H4 (cell line): ENCODE measurements at regions not wholly inside any gene's neighbourhood (a gene's known extent, or its start where the extent isn't known, plus 50 kb on each side); places are given as distances from the start of the nearest gene placed in this dataset.
"Not testable (repeated sequence)": the region's sequence is repeated elsewhere in the genome, so short reads cannot be mapped to it uniquely, and the experiment has no call there.

Source experiments
- DNase-seq: peaks from one replicate; pipeline ENCODE4 v3.0.0-alpha.2; 2015; ENCODE audit warnings: low spot score

GRCh38 chr7:57524197-57524596 lies 74.2 kb downstream of the ZNF716 start:
- not testable (repeated sequence) for DNase-seq

GRCh38 chr7:57529931-57530330 lies 80.0 kb downstream of the ZNF716 start:
- no peak for DNase-seq

- DNase-seq = not testable (repeated sequence)
These were observed 90.7 kb downstream of the ZNF716 start for GRCh38 chr7:57540634-57541033.

DNA sequence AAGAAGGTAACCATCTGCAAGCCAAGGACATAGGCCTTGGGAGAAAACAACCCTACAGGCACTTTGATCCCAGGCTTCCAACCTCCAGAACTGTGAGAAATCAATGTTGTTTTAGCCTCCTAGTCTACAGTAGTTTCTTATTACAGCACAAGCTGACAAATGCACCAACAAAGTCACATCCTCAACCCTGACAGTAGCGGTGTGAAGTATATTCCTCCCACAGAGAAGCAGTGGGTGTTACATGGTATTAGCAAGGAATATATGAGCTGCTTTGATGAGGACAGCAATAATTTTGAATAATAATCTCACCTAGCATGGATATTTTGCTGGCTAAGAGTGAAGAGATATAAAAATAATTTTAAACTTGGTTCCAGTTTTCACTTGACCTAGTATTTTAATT lies 92.4 kb downstream of the ZNF716 start:
- not testable (repeated sequence) for DNase-seq

- not testable (repeated sequence) for DNase-seq
These were observed 97.4 kb downstream of the ZNF716 start for GRCh38 chr7:57547351-57547750.

DNA sequence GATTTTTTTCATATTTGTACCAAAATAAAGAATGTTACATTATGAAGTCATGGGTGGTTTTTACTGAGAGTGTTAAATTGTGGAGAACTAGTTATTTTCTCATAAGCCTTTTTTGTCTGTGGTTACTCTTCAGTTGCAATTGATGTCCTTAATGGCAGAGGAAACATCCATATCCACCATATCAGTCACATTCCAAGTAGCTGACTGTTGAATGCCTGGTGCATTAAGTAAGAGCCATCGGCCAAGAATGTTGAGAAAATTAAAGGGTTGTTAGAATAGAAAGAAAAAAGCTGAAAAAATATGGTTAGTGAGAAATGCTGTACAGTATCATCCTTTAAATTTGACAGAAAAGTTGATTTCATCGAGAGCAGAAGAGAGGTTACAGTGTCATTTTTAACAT lies 100.0 kb downstream of the ZNF716 start:
- not testable (repeated sequence) for DNase-seq

DNA sequence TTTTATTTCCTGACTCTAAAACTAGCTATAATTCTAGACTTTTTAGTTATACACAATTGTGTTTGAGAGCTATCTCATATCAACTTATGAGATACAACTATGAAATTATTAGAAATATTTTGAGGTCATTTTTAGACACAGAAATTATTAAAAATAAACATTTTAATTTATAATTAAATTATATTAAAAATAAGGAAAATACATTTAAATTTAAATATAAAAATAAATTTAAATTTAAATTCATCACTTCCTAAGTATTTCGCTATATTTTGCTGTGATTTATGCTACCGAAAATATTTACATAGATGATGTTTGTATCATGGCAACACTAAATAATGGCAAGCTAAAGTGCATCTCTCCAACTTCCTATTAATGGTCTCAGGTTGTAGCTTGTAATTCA lies 105.7 kb downstream of the ZNF716 start:
- not testable (repeated sequence) for DNase-seq

- DNase-seq = peak; percentile 51
These were observed 129.5 kb downstream of the ZNF716 start for GRCh38 chr7:57579454-57579853.
